GM21390 (cell line): ENCODE measurements at regions not wholly inside any gene's neighbourhood (a gene's known extent, or its start where the extent isn't known, plus 50 kb on each side); places are given as distances from the start of the nearest gene placed in this dataset.

Experiments
- ATAC-seq: cut with Tn5 transposase; IDR thresholded peaks from one replicate; pipeline ENCODE4 v1.9.1; 2021; ENCODE audit not compliant: unreplicated experiment

- ATAC-seq = no peak
Observed at GRCh38 chr2:158732573-158733429, 62.3 kb upstream of the DAPL1 start.

GRCh38 chr2:158733430-158733755, 61.7 kb upstream of the DAPL1 start:
- no peak for ATAC-seq

GRCh38 chr2:158734442-158734841, 60.7 kb upstream of the DAPL1 start:
- ATAC-seq = no peak

GRCh38 chr2:158735822-158736580, 59.1 kb upstream of the DAPL1 start:
- ATAC-seq = no peak

GRCh38 chr2:158738363-158738762, 56.8 kb upstream of the DAPL1 start:
- no peak for ATAC-seq

- no peak for ATAC-seq
Observed at GRCh38 chr2:158740127-158740526, 55.0 kb upstream of the DAPL1 start.

GRCh38 chr2:158740621-158741020, 54.5 kb upstream of the DAPL1 start:
- ATAC-seq = no peak

DNA sequence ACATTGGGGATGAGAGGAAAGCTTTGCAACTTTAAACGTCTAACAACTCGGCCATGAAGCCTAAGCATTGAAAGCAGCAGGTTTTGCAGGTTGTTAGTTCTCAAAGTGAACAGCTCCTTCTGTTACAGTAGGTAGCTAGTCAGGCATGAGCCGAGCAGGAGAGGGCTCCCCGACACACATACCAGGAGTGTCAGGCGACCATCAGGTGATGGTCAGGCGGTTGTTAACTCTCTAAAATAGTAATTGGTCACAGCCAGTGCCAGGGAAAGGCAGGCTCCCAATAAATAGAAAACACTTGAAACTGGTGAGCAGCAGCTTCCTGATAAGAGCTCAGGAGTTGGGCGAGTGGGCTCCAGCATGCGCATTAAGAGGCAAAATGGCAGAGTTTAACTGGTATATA, 53.5 kb upstream of the DAPL1 start:
- ATAC-seq = no peak

DNA sequence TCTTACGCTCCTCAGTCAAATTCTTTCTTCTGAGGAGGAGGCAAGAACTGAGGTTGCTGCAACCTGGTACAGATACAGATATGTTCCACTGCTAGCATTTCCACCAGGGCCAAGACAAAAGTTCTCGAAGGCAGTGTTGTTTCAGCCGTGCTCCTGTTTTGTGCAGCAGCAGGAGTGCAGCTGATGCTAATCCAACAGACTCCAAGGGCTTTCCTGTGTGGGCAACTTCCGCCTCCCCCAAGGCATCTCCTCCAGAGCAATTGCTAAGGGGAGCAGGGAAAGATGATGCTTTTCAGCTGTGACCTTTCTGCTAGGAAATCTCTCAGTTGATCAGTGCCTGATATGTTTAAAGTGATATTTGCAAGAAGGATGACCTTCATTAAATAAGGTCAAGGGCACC, 52.6 kb upstream of the DAPL1 start:
- ATAC-seq = no peak

GRCh38 chr2:158743466-158743865, 51.7 kb upstream of the DAPL1 start:
- ATAC-seq = no peak

DNA sequence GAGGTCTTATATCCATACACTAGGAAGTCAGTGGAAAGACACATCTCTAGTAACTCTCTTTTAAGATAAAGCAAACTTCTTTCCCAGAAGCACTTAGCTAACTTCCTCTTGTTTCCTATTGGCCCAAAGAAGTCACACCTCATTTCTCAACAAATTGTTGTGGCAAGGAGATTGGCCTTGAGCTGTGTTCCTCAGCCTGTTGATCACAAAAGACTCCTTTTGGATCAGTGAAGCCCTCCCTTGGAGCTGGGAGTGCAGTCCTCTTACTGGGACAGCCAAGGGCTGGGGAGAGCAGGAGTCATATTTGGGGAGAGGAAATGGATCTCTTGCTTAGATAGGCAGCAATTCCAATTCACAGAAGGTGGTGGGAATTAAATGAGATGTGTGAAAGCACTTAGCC, 51.2 kb upstream of the DAPL1 start:
- no peak for ATAC-seq

DNA sequence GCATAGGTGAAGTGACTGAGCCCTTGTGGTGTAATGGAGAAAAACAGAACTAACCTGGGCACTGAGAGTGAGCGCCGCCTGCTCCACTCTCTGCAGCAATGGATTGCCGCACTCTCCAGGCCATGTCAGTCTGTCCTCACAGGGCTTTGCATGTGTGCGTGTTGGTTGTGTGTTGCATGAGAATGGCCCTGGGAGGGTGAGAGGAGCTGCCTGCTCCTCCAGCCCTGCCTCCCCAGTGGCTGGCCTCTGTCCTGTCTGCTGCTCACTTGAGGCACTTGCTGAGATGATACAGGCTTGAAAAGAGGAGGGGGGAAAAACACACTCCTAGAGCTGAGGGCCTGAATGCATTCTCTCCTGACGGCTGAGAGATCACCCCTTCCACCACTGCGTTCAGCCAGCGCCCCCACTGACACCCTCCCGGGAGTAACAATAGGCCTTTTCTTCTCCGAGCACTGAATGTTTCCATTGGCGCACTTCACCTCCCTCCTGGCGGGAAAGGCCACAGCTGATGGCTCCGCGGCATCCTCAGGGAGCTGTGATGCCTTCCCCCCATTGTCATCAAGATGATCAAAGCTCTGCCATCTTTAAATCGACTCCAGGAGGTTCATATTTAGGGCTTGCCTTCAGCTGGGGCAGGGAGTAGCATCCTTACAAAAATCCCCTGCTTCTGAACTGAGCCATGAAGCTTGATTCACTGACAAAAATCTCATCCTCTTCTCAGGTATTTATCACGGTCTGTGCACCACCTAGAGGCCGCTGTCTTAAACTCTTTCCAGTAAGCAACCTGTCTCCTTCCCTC, 49.9 kb upstream of the DAPL1 start:
- peak; percentile 69 for ATAC-seq
